MM.1S (cell line): ENCODE measurements at regions not wholly inside any gene's neighbourhood (a gene's known extent, or its start where the extent isn't known, plus 50 kb on each side); places are given as distances from the start of the nearest gene placed in this dataset.

Experiments
- DNase-seq: peaks from one replicate; pipeline ENCODE4 v3.0.0-alpha.2; 2015
- H2AFZ ChIP-seq: fragments of 300-600 bp; sonication (generic); 2 replicates; pipeline ENCODE4 v1.6.0; 2016; ENCODE audit warnings: antibody characterized with exemption, low read length
- H3F3A ChIP-seq: fragments of 300-600 bp; sonication (generic); 2 replicates; pipeline ENCODE4 v1.6.1; 2016; ENCODE audit warnings: mild to moderate bottlenecking, antibody characterized with exemption, low read length, moderate library complexity, mixed read lengths; ENCODE audit not compliant: insufficient read depth
- H3K27ac ChIP-seq: fragments of 300-600 bp; sonication (generic); 2 replicates; pipeline ENCODE4 v1.5.1; 2016; ENCODE audit warnings: mild to moderate bottlenecking, low read length
- H3K27me3 ChIP-seq: fragments of 300-600 bp; sonication (generic); replicated peaks from 2 replicates; pipeline ENCODE4 v1.6.0; 2016; ENCODE audit warnings: low read length; ENCODE audit not compliant: insufficient read depth
- H3K36me3 ChIP-seq: fragments of 300-600 bp; sonication (generic); replicated peaks from 2 replicates; pipeline ENCODE4 v1.6.1; 2016; ENCODE audit warnings: mild to moderate bottlenecking, low read length, mixed read lengths; ENCODE audit not compliant: insufficient read depth
- H3K4me1 ChIP-seq: fragments of 300-600 bp; sonication (generic); 2 replicates; pipeline ENCODE4 v1.6.1; 2016; ENCODE audit warnings: low read length, mixed read lengths
- H3K4me2 ChIP-seq: fragments of 300-600 bp; sonication (generic); 2 replicates; pipeline ENCODE4 v1.6.0; 2016; ENCODE audit warnings: low read depth, low read length
- H3K4me3 ChIP-seq: fragments of 300-600 bp; sonication (generic); 2 replicates; pipeline ENCODE4 v1.5.1; 2016; ENCODE audit warnings: low read length, mixed read lengths
- H3K79me2 ChIP-seq: fragments of 300-600 bp; sonication (generic); 2 replicates; pipeline ENCODE4 v1.6.1; 2016; ENCODE audit warnings: mixed run types, low read length, mixed read lengths
- H3K9ac ChIP-seq: fragments of 300-600 bp; sonication (generic); 2 replicates; pipeline ENCODE4 v1.6.1; 2016; ENCODE audit warnings: low read length, mixed read lengths
- H3K9me2 ChIP-seq: fragments of 300-600 bp; sonication (generic); replicated peaks from 2 replicates; pipeline ENCODE4 v1.6.1; 2016; ENCODE audit warnings: mild to moderate bottlenecking, low read length, mixed read lengths; ENCODE audit not compliant: insufficient read depth
- H3K9me3 ChIP-seq: fragments of 300-600 bp; sonication (generic); replicated peaks from 2 replicates; pipeline ENCODE4 v1.6.1; 2016; ENCODE audit warnings: mild to moderate bottlenecking, low read length, mixed read lengths; ENCODE audit not compliant: insufficient read depth
- H4K20me1 ChIP-seq: fragments of 300-600 bp; sonication (generic); 2 replicates; pipeline ENCODE4 v1.6.1; 2016; ENCODE audit warnings: mild to moderate bottlenecking, low read length, moderate library complexity, mixed read lengths; ENCODE audit not compliant: insufficient read depth
- CTCF ChIP-seq: fragments of 300-600 bp; sonication (generic); IDR thresholded peaks from 2 replicates; pipeline ENCODE4 v1.5.1; 2016; ENCODE audit warnings: antibody characterized with exemption, low read length, mixed read lengths
- EZH2 ChIP-seq: fragments of 300-600 bp; sonication (generic); optimal IDR thresholded peaks from 2 replicates; pipeline ENCODE3; 2017; ENCODE audit warnings: low read depth, mild to moderate bottlenecking, antibody characterized with exemption, low read length, mixed read lengths
- EZH2phosphoT487 ChIP-seq: fragments of 300-600 bp; sonication (generic); IDR thresholded peaks from 2 replicates; pipeline ENCODE4 v1.6.1; 2018; ENCODE audit warnings: antibody characterized with exemption, low read length

GRCh38 chr5:38715696-38716095 lies 130.1 kb upstream of the OSMR start:
- Histone ChIP-seq H3K27ac (no peak overlapping the region), H3K36me3 (no peaks in the 10 kb centered on the region), H3K9ac (no peak overlapping the region), H3K9me3 (no peaks in the 10 kb centered on the region), H2AFZ (no peak overlapping the region), H3F3A (no peaks in the 10 kb centered on the region), H3K4me2 (no peak overlapping the region), H4K20me1 (no peaks in the 10 kb centered on the region), H3K4me1 (no peaks in the 10 kb centered on the region), H3K9me2 (no peaks in the 10 kb centered on the region), H3K27me3 (no peaks in the 10 kb centered on the region), H3K4me3 (no peak overlapping the region), H3K79me2 (no peaks in the 10 kb centered on the region)
- TF ChIP-seq EZH2: no peak
- no peak for TF ChIP-seq CTCF
- DNase-seq: no peak

DNA sequence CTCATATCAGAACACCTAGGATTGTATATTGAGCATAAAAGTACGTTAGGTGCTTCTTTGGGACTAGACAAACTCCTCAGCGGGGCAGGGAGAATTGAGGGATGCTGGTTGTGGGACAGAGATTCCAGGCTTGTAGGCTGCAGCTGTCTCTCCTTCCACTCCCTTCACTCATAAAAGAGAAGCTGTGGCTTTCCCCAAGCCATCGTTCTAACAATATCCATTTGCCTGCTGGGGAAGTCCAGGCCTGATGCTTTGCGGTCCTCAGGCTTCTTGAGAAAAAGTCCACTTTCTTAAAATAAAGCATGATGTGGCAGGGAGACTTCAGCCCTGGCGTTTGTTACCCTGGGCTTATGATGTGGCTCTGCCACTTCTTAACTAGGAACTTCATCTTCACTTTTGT lies 129.3 kb upstream of the OSMR start:
- H3F3A ChIP-seq: no peaks in the 10 kb centered on the region
- no peaks in the 10 kb centered on the region for H3K9me3 ChIP-seq
- no peaks in the 10 kb centered on the region for H3K4me1 ChIP-seq
- H3K36me3 ChIP-seq: no peaks in the 10 kb centered on the region
- TF ChIP-seq CTCF: no peak
- TF ChIP-seq EZH2phosphoT487: no peak
- no peak for TF ChIP-seq EZH2
- no peaks in the 10 kb centered on the region for H3K79me2 ChIP-seq
- no peak overlapping the region for H3K27ac ChIP-seq
- H3K9ac ChIP-seq: no peak overlapping the region
- no peaks in the 10 kb centered on the region for H3K9me2 ChIP-seq
- H3K4me3 ChIP-seq: no peak overlapping the region
- no peaks in the 10 kb centered on the region for H4K20me1 ChIP-seq
- no peak overlapping the region for H2AFZ ChIP-seq
- H3K4me2 ChIP-seq: no peak overlapping the region
- H3K27me3 ChIP-seq: no peaks in the 10 kb centered on the region
- no peak for DNase-seq

GRCh38 chr5:38718771-38719391 lies 126.9 kb upstream of the OSMR start:
- Histone ChIP-seq H3K79me2 (no peaks in the 10 kb centered on the region), H3K4me3 (no peak overlapping the region), H3K36me3 (no peaks in the 10 kb centered on the region), H3K9me2 (no peaks in the 10 kb centered on the region), H3K27me3 (no peaks in the 10 kb centered on the region), H3F3A (no peaks in the 10 kb centered on the region), H3K9me3 (no peaks in the 10 kb centered on the region), H3K4me2 (no peak overlapping the region), H4K20me1 (no peaks in the 10 kb centered on the region), H3K27ac (no peak overlapping the region), H2AFZ (no peak overlapping the region), H3K9ac (no peak overlapping the region), H3K4me1 (no peaks in the 10 kb centered on the region)
- TF ChIP-seq EZH2: no peak
- TF ChIP-seq CTCF: no peak
- TF ChIP-seq EZH2phosphoT487: no peak
- no peak for DNase-seq
